ENCODE measurements at regions not wholly inside any gene's neighbourhood (a gene's known extent, or its start where the extent isn't known, plus 50 kb on each side); places are given as distances from the start of the nearest gene placed in this dataset.
"Not testable (repeated sequence)": the region's sequence is repeated elsewhere in the genome, so short reads cannot be mapped to it uniquely, and the experiment has no call there.

GRCh38 chrY:7835416-7835815 is 923.9 kb upstream of the AMELY start:
- H4K20me1 ChIP-seq (ENCODE audit: insufficient read depth, low read length), result no peaks in the 10 kb centered on the region
- Mint-ChIP-seq H3K27me3 (ENCODE audit: low read depth in 3 of 3) (peaks cover 0 to 6% (median 0%) of the 10 kb centered on the region in 3 donors), H3K4me3 (no peak overlapping the region), H3K36me3 (no peaks in the 10 kb centered on the region), H3K4me1 (peaks cover 2% of the 10 kb centered on the region), H3K27ac (no peak overlapping the region), H3K9me3 (no peaks in the 10 kb centered on the region)
- H3K9ac ChIP-seq (ENCODE audit: insufficient read depth, low read length, poor library complexity, severe bottlenecking), result no peak overlapping the region
- no peaks in the 10 kb centered on the region for H3K27me3 ChIP-seq (ENCODE audit: control insufficient read depth in 2 of 2, insufficient read depth in 2 of 2, low read length in 2 of 2)
- no peak for DNase-seq
- TF ChIP-seq CTCF (IDR thresholded peaks at IDR 0.05), result no peak
- H3K4me3 ChIP-seq (replicated peaks in 1 of 3; ENCODE audit: low read depth in 2 of 3, low read length in 3 of 3), result no peak overlapping the region
- no peaks in the 10 kb centered on the region for H3K79me2 ChIP-seq (ENCODE audit: insufficient read depth, low read length)
- WGBS (ENCODE audit: insufficient coverage), result no CpG with 5 or more reads among the region's 5 CpGs
- no peaks in the 10 kb centered on the region for H3K9me3 ChIP-seq (replicated peaks in 1 of 2; ENCODE audit: control insufficient read depth in 1 of 2, insufficient read depth in 1 of 2, low read length in 2 of 2)
- H2AFZ ChIP-seq (ENCODE audit: insufficient read depth, low read depth, low read length, poor library complexity, severe bottlenecking), result no peak overlapping the region
- intact Hi-C loops (cut with micrococcal nuclease), result no loop called here
- H3K4me1 ChIP-seq (ENCODE audit: control insufficient read depth in 1 of 2, insufficient read depth in 2 of 2, low read length in 2 of 2), result no peaks in the 10 kb centered on the region
- no peaks in the 10 kb centered on the region for H3K36me3 ChIP-seq (replicated peaks in 1 of 2; ENCODE audit: control insufficient read depth in 1 of 2, insufficient read depth in 2 of 2, low read length in 2 of 2)
- no peak overlapping the region for H3K27ac ChIP-seq (ENCODE audit: low read depth in 1 of 2, low read length in 2 of 2)
- no peak overlapping the region for H3K4me2 ChIP-seq (replicated peaks; ENCODE audit: extremely low read depth, low read length, poor library complexity, severe bottlenecking)

- no peak overlapping the region for H3K27ac Mint-ChIP-seq
- Histone ChIP-seq H3K9me3 (replicated peaks in 1 of 2; ENCODE audit: control insufficient read depth in 1 of 2, insufficient read depth in 1 of 2, low read length in 2 of 2) (no peaks in the 10 kb centered on the region), H2AFZ (ENCODE audit: insufficient read depth, low read depth, low read length, poor library complexity, severe bottlenecking) (no peak overlapping the region), H3K4me1 (ENCODE audit: control insufficient read depth in 1 of 2, insufficient read depth in 2 of 2, low read length in 2 of 2) (no peaks in the 10 kb centered on the region), H3K4me2 (replicated peaks; ENCODE audit: extremely low read depth, low read length, poor library complexity, severe bottlenecking) (no peak overlapping the region), H3K27ac (ENCODE audit: low read depth in 1 of 2, low read length in 2 of 2) (no peak overlapping the region), H3K79me2 (ENCODE audit: insufficient read depth, low read length) (no peaks in the 10 kb centered on the region), H3K27me3 (ENCODE audit: control insufficient read depth in 2 of 2, insufficient read depth in 2 of 2, low read length in 2 of 2) (no peaks in the 10 kb centered on the region), H4K20me1 (ENCODE audit: insufficient read depth, low read length) (no peaks in the 10 kb centered on the region), H3K4me3 (replicated peaks in 1 of 3; ENCODE audit: low read depth in 2 of 3, low read length in 3 of 3) (no peak overlapping the region), H3K9ac (ENCODE audit: insufficient read depth, low read length, poor library complexity, severe bottlenecking) (no peak overlapping the region), H3K36me3 (replicated peaks in 1 of 2; ENCODE audit: control insufficient read depth in 1 of 2, insufficient read depth in 2 of 2, low read length in 2 of 2) (no peaks in the 10 kb centered on the region)
- peaks cover 2% of the 10 kb centered on the region for H3K4me1 Mint-ChIP-seq
- WGBS (ENCODE audit: insufficient coverage), result no CpG with 5 or more reads among the region's 2 CpGs
- TF ChIP-seq CTCF (IDR thresholded peaks at IDR 0.05), result no peak
- no peak for DNase-seq
- H3K27me3 Mint-ChIP-seq (ENCODE audit: low read depth in 3 of 3), result peaks cover 0 to 6% (median 0%) of the 10 kb centered on the region in 3 donors
- H3K9me3 Mint-ChIP-seq, result no peaks in the 10 kb centered on the region
- H3K4me3 Mint-ChIP-seq, result no peak overlapping the region
- H3K36me3 Mint-ChIP-seq, result no peaks in the 10 kb centered on the region
- intact Hi-C loops (cut with micrococcal nuclease), result no loop called here
These were observed 922.7 kb upstream of the AMELY start for GRCh38 chrY:7834284-7834683.

GRCh38 chrY:7830881-7831280 is 919.3 kb upstream of the AMELY start:
- H3K9ac ChIP-seq (ENCODE audit: insufficient read depth, low read length, poor library complexity, severe bottlenecking); H3K9me3 Mint-ChIP-seq; H3K4me2 ChIP-seq (replicated peaks; ENCODE audit: extremely low read depth, low read length, poor library complexity, severe bottlenecking); H3K4me1 ChIP-seq (ENCODE audit: control insufficient read depth in 1 of 2, insufficient read depth in 2 of 2, low read length in 2 of 2); H3K36me3 Mint-ChIP-seq; H3K27me3 Mint-ChIP-seq (ENCODE audit: low read depth in 3 of 3); H3K4me1 Mint-ChIP-seq; H3K79me2 ChIP-seq (ENCODE audit: insufficient read depth, low read length); H3K4me3 Mint-ChIP-seq; H4K20me1 ChIP-seq (ENCODE audit: insufficient read depth, low read length); H3K36me3 ChIP-seq (replicated peaks in 1 of 2; ENCODE audit: control insufficient read depth in 1 of 2, insufficient read depth in 2 of 2, low read length in 2 of 2); intact Hi-C loops (cut with micrococcal nuclease); H3K27ac Mint-ChIP-seq; H3K9me3 ChIP-seq (replicated peaks in 1 of 2; ENCODE audit: control insufficient read depth in 1 of 2, insufficient read depth in 1 of 2, low read length in 2 of 2); H3K27me3 ChIP-seq (ENCODE audit: control insufficient read depth in 2 of 2, insufficient read depth in 2 of 2, low read length in 2 of 2); DNase-seq; H2AFZ ChIP-seq (ENCODE audit: insufficient read depth, low read depth, low read length, poor library complexity, severe bottlenecking); H3K4me3 ChIP-seq (replicated peaks in 1 of 3; ENCODE audit: low read depth in 2 of 3, low read length in 3 of 3); H3K27ac ChIP-seq (ENCODE audit: low read depth in 1 of 2, low read length in 2 of 2): not testable (repeated sequence)

Data from CD14-positive monocyte (primary cell).